Adrenal gland (tissue), 5 donors: ENCODE measurements at regions not wholly inside any gene's neighbourhood (a gene's known extent, or its start where the extent isn't known, plus 50 kb on each side); places are given as distances from the start of the nearest gene placed in this dataset.

Experiments
- POLR2A ChIP-seq, 2 donors: fragments of 450-650 bp; IDR thresholded peaks; one replicate each; pipeline ENCODE4 v1.6.1; 2017; ENCODE audit warnings: antibody characterized with exemption in 2 of 2, mild to moderate bottlenecking in 2 of 2, moderate library complexity in 1 of 2
- TF ChIP-seq, protein P1 (sequence below), 6 experiments: fragments of 450-650 bp in 4 of 6; fragments of 200-600 bp in 2 of 6; sonication (generic) in 1 of 6; IDR thresholded peaks; 1 replicate in 5 of 6; 2 replicates in 1 of 6; pipeline versions ENCODE4 v1.5.1 to v1.8.0; 2016 to 2021; ENCODE audit warnings: antibody characterized with exemption in 6 of 6, mild to moderate bottlenecking in 2 of 6, moderate library complexity in 1 of 6
- donor health status: DM: no; HTN: no; CAD: no.

DNA sequence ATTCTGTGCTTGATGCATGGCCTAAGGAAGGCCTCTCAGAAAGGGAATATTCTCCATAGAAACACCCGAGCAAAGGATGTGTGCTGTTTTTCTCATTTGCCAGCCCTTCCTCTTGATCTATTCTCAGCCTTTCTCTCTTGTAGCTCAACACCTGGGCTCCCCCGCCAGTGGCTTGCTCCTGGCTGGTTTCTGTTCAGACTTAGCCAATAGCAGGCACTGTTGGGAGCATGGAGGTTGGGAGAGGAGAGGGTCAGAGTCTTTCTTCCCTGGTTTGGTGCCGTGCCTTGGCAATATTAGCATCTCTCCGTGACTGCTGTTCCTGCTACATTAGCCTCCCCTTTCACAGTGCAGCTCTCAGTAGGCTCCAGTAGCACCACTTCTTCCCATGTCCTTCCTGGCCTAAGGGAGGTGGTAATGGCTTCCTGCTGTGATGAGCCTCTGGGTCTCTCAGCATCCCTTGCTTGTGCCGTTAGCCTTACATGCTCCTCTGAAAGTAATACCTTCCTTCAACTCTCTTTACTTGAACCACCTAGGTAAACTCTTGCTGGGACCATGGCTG is 269.7 kb upstream of the GAS1 start:
- no peak for TF ChIP-seq POLR2A (IDR thresholded peaks at IDR 0.05)
- TF ChIP-seq, protein P1, sequence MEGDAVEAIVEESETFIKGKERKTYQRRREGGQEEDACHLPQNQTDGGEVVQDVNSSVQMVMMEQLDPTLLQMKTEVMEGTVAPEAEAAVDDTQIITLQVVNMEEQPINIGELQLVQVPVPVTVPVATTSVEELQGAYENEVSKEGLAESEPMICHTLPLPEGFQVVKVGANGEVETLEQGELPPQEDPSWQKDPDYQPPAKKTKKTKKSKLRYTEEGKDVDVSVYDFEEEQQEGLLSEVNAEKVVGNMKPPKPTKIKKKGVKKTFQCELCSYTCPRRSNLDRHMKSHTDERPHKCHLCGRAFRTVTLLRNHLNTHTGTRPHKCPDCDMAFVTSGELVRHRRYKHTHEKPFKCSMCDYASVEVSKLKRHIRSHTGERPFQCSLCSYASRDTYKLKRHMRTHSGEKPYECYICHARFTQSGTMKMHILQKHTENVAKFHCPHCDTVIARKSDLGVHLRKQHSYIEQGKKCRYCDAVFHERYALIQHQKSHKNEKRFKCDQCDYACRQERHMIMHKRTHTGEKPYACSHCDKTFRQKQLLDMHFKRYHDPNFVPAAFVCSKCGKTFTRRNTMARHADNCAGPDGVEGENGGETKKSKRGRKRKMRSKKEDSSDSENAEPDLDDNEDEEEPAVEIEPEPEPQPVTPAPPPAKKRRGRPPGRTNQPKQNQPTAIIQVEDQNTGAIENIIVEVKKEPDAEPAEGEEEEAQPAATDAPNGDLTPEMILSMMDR (IDR thresholded peaks at IDR 0.05) = no peak
